ENCODE measurements at regions not wholly inside any gene's neighbourhood (a gene's known extent, or its start where the extent isn't known, plus 50 kb on each side); places are given as distances from the start of the nearest gene placed in this dataset.

DNA sequence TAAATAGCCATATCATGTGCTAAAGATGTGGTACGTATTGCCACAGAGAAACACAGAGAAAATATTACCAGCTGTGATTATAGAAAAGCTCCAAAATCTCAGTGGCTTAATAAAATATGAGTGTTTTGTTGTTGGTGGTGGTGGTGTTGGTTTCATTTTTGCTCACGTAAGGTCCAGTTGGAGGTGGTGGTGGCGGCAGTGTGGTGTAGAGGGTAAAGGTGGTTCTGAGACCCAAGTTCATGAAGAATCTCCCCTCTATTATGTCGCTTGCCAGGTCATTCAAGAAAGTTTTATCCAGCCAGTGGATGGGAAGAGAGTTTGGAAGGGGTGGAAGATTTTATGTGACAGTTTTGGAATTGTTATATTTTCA lies 217.6 kb upstream of the SAMSN1 start:
- DNase-seq = no peak
- in situ Hi-C loops (cut with HindIII; ENCODE audit: low pct_ligation_motif_present, low pct_unique_long_range_greater_than_20kb, low sequenced_read_pairs) = no loop called here

- no peak for DNase-seq
Observed at GRCh38 chr21:14762734-14763694, 216.9 kb upstream of the SAMSN1 start.

GRCh38 chr21:14762327-14762726 lies 216.2 kb upstream of the SAMSN1 start:
- in situ Hi-C loops (cut with HindIII; ENCODE audit: low pct_ligation_motif_present, low pct_unique_long_range_greater_than_20kb, low sequenced_read_pairs) = no loop called here
- no peak for DNase-seq

More at GRCh38 chr21:14762734-14763694, 216.9 kb upstream of the SAMSN1 start:
- in situ Hi-C loops (cut with HindIII; ENCODE audit: low pct_ligation_motif_present, low pct_unique_long_range_greater_than_20kb, low sequenced_read_pairs) = no loop called here

GRCh38 chr21:14759285-14759684 lies 213.2 kb upstream of the SAMSN1 start:
- no peak for DNase-seq
- in situ Hi-C loops (cut with HindIII; ENCODE audit: low pct_ligation_motif_present, low pct_unique_long_range_greater_than_20kb, low sequenced_read_pairs) = no loop called here

DNA sequence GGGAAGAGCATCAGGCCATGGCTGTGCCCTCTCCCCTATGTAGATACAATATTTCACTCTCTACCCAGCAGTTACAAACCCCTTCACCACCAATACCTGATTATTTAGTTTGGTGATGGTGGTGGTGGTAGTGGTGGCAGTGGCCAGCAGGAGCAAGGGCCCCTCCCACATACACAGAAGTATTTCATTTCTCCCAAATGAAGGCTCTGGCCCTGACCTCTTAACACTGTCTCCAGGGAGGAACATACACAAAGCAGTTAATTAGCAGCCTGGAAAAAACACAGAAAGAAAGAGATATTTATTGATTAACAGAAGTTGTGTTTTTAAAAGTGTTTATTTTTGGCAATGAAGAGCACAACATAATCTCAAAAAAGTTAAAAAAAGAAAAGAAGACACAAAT lies 212.7 kb upstream of the SAMSN1 start:
- no peak for DNase-seq
- in situ Hi-C loops (cut with HindIII; ENCODE audit: low pct_ligation_motif_present, low pct_unique_long_range_greater_than_20kb, low sequenced_read_pairs) = no loop called here

DNA sequence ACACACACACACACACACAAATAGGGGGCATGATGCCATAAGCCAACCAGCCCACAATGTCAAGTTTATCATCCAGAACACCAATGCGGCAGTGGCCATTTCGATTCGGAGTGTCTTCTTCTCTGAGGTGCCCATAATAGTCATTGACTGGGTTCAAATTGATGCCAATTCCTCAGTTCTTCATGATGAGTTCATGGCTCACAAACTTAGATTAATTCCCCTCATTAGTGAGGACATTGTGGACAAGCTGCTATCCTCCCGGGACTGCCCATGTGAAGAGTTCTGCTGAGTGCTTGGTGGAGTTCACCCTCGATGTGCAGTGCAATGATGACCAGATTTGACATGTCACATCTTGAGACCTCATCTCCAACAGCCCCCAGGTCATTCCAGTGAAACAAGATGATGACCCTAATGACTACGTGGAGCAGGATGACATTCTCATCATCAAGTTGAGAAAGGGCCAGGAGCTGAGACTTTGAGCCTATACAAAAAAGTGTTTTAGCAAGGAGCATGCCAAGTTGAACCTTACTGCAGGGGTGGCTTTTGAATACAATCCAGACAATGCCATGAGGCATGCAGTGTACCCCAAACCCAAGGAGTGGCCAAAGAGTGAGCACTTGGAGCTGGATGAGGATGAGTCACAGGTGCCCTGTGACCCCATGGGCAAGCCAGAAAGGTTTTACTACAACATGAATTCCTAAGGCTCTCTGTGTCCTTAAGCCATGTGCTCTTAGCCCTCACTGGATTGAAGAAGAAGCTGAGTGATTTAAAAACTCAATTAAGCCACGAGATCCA lies 211.6 kb upstream of the SAMSN1 start:
- in situ Hi-C loops (cut with HindIII; ENCODE audit: low pct_ligation_motif_present, low pct_unique_long_range_greater_than_20kb, low sequenced_read_pairs) = no loop called here
- no peak for DNase-seq

DNA sequence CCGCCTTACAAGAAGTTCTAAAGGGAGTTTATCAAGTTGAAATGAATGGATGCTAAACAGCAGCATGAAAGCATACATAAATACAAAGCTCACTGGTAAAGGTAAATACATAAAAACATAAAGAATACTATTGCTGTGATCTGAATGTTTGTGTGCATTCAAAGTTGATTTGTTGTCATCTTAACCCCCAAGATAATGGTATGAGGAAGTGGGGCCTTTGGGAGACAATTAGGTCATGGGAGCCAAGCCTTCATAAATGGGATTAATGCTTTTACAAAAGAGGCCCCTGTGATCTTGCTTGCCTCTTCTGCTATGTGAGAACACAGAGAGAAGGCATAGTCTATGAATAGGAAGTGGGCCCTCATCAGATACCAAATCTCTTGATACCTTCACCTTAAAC lies 209.0 kb upstream of the SAMSN1 start:
- DNase-seq = no peak
- in situ Hi-C loops (cut with HindIII; ENCODE audit: low pct_ligation_motif_present, low pct_unique_long_range_greater_than_20kb, low sequenced_read_pairs) = no loop called here

GRCh38 chr21:14754682-14755081 lies 208.6 kb upstream of the SAMSN1 start:
- in situ Hi-C loops (cut with HindIII; ENCODE audit: low pct_ligation_motif_present, low pct_unique_long_range_greater_than_20kb, low sequenced_read_pairs) = no loop called here
- DNase-seq = no peak

DNA sequence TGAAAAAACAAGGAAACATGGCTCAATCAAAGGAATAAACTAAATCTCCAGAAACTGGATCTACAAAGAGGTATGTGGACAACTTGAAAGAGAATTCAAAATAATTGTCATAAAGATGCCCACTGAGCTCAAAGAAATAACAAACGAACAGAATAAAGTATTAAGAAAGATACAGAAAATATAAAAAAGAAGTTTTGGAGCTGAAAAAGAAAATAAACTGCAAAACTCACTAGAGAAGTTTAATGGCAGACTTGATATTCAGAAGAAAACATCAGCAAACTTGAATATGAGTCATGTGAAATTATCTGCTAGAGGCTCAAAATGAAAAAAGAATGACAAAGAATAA lies 208.1 kb upstream of the SAMSN1 start:
- in situ Hi-C loops (cut with HindIII; ENCODE audit: low pct_ligation_motif_present, low pct_unique_long_range_greater_than_20kb, low sequenced_read_pairs) = no loop called here
- DNase-seq = no peak

DNA sequence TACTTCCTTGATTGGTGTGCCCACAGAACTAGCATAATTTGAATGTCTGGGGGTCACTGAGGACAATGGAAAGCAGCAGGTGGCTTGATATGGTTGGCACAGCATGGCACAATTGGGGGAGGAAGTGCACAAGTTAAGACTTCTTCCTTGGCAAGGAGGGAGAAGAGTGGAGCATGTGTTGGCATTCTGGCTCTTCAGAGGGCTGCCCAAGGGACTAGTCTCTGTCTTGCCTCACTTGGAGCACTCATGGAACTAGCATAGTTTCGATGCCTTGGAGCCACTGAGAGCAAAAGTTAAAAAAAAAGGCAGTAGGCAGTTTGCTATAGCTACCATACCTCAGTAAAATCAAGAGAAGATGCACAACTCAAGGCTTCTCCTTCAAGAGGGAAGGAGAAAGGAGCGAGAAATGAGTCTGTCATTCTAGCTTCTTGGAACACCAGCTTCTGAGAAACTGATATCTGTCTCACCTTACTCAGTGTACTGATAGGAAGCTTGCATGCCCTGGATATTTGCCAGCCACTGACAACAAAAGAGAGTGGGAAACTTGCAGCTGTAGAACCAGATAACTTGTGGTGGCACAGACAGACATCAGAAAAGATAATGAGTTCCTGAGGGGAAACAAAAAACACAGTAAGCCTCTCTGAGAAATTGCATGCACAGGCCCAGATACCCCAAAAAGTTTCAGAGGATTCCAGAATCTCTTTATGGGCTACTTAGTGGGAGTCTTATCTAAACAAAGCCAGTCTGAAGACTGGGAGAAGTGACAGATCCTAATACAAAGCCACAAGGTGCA lies 207.5 kb upstream of the SAMSN1 start:
- in situ Hi-C loops (cut with HindIII; ENCODE audit: low pct_ligation_motif_present, low pct_unique_long_range_greater_than_20kb, low sequenced_read_pairs) = no loop called here
- DNase-seq = no peak

DNA sequence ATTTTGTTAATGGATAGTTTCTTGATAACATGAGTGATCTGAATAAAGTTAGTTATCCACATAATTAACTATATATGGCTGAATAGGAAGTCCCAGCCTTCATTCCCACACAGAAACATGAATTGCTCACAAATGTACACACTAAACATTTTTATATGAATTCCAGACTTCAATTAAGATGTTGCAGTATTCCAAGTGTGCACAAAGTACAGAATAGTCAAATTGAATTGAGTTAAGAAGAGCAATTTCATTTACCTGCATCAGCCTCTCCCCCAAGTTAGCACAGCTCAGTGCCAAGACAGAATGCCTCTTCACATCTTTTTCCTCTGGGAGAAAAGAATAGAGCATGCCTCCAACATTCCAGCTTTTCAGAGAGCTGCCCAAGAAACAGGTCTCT lies 207.0 kb upstream of the SAMSN1 start:
- in situ Hi-C loops (cut with HindIII; ENCODE audit: low pct_ligation_motif_present, low pct_unique_long_range_greater_than_20kb, low sequenced_read_pairs) = no loop called here
- no peak for DNase-seq

DNA sequence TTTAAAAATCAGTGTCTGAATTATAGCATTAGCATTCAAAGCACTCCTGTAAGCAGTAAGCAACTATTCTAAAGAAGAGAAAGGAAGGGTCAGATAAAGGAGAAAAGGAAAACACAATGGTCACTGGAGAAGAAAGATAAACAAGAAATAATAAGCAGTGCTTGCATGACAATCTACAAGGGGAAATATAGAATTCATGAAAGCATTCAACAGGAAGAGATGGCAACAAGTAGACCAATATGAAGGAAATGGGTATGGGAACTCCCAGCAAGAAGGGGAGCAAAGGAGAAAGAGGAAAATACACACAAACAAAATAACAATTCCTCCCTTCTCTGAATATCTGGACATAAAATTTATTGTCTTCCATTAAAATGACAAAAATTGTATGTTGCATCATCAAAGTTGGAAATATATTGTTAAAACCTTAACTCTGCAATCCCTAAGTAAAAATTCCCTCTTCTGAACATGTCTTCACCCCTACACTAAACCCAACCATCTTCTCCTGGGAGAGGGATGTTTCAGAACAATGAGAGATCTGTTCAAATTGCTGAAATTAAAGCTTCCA lies 206.3 kb upstream of the SAMSN1 start:
- in situ Hi-C loops (cut with HindIII; ENCODE audit: low pct_ligation_motif_present, low pct_unique_long_range_greater_than_20kb, low sequenced_read_pairs) = no loop called here
- no peak for DNase-seq

GRCh38 chr21:14751602-14752344 lies 205.7 kb upstream of the SAMSN1 start:
- in situ Hi-C loops (cut with HindIII; ENCODE audit: low pct_ligation_motif_present, low pct_unique_long_range_greater_than_20kb, low sequenced_read_pairs) = no loop called here
- no peak for DNase-seq

DNA sequence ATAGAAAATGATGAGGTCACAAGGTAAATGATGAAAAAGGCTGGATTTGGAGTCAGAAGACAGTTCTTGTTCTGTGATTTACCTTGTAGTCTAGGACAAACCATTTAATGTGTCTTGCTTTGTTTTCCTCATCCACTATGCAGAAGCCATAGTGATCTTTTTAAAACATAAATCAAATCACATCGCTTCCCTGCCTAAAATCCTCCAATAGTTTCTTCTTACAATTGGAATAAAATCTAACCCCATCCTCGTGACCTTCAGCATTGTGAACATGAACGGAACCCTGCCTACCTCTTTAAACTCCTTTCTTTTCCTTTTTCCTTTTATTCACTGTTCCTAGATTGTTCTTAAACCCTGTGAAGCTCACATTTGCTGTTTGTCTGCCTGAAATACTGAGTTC lies 204.9 kb upstream of the SAMSN1 start:
- in situ Hi-C loops (cut with HindIII; ENCODE audit: low pct_ligation_motif_present, low pct_unique_long_range_greater_than_20kb, low sequenced_read_pairs) = no loop called here
- DNase-seq = no peak

DNA sequence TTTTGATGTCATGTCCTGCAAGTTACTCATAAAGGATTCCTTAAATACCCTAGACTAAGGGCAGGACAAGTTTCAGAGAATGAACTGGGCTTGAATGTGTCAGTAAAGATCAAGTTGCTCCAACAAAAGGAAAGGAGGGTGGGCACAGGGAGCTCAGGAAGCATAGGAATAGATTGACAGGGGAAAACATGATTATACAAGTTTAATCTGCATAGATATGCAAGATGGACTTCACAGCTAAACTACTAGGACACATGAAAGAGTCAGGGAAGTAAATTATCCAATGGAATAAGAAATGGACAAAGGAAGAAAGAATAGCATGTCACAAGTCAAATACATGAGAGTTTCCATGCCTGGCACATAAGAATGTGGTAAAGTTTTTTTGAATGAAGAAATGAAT lies 203.9 kb upstream of the SAMSN1 start:
- in situ Hi-C loops (cut with HindIII; ENCODE audit: low pct_ligation_motif_present, low pct_unique_long_range_greater_than_20kb, low sequenced_read_pairs) = no loop called here
- DNase-seq = no peak

- no peak for DNase-seq
- in situ Hi-C loops (cut with HindIII; ENCODE audit: low pct_ligation_motif_present, low pct_unique_long_range_greater_than_20kb, low sequenced_read_pairs) = no loop called here
Observed at GRCh38 chr21:14748662-14749061, 202.5 kb upstream of the SAMSN1 start.

DNA sequence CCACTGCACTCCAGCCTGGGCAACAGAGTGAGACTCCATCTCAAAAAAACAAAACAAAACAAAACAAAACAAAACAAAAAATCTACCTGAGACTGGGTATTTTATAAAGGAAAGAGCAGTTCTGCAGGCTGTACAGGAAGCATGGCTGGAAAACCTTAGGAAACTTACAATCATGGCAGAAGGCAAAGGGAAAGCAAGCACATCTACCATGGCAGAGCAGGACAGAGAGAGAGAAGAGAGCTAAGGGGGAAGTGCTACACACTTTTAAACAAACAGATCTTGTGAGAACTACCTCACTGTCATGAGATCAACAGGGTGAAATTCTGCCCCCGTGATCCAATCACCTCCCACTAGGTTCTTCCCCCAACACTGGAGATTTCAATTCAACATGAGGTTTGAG lies 198.3 kb upstream of the SAMSN1 start:
- DNase-seq = no peak
- in situ Hi-C loops (cut with HindIII; ENCODE audit: low pct_ligation_motif_present, low pct_unique_long_range_greater_than_20kb, low sequenced_read_pairs) = no loop called here

DNA sequence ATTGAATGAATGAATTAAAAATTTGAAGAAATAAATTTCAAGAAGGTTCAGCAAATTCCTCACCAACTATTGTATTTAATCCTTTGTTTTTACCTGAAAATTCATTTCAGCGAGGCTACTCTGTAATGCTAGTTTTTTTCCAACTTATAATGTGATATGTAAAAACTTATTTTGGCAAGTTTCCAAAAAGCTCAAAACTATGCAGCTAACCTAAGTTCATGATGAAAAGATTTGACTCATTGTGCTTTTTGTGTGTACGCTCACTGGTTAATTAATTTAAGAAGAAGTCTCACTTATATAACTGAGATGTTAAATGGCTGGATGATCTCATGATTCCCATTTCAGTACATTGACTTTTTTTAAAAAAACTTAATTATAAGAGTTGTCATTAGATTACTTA lies 196.0 kb upstream of the SAMSN1 start:
- DNase-seq = no peak
- in situ Hi-C loops (cut with HindIII; ENCODE audit: low pct_ligation_motif_present, low pct_unique_long_range_greater_than_20kb, low sequenced_read_pairs) = no loop called here
